HepG2 (cell line): ENCODE measurements at regions not wholly inside any gene's neighbourhood (a gene's known extent, or its start where the extent isn't known, plus 50 kb on each side); places are given as distances from the start of the nearest gene placed in this dataset.

Experiments used
- ATAC-seq: fragments of 200-7000 bp; cut with Tn5 transposase; 3 replicates; pipeline ENCODE4 v1.9.1; 2020; ENCODE audit warnings: mild to moderate bottlenecking, moderate library complexity
- BruUV-seq: library from RNA; stranded (reverse); fragments of 400-500 nt; replicated peaks from 2 replicates; lab custom pipeline; 2021; lab: Mats Ljungman, UMichigan
- CTCF ChIA-PET: fragments of 300-600 bp; formaldehyde crosslinking; extraction: SDS; loops from one replicate; lab custom pipeline; 2021; ENCODE audit warnings: low total read pairs, inconsistent platforms, low intra/inter-chr PET ratio; lab: Yijun Ruan, JAX
- POLR2A ChIA-PET: fragments of 350-600 bp; sonication (Branson Sonifier 250); formaldehyde crosslinking; loops from one replicate; lab custom pipeline; 2020; ENCODE audit warnings: antibody characterized with exemption, inconsistent platforms; lab: Yijun Ruan, JAX
- DNase-seq: peaks from one replicate; pipeline ENCODE4 v3.0.0-alpha.2; 2015; ENCODE audit warnings: low spot score
- FAIRE-seq: peaks from 3 replicates; lab custom pipeline; 2011; peaks lifted over from hg19 to GRCh38; lab: Jason Lieb, UNC
- H2AFZ ChIP-seq: one replicate; pipeline ENCODE4 v1.6.1; 2011; ENCODE audit warnings: low read length, inconsistent platforms
- H3K27ac ChIP-seq: fragments of 300-600 bp; 3 replicates; pipeline ENCODE4 v1.8.0; 2011; ENCODE audit warnings: mixed run types, mild to moderate bottlenecking, mixed read lengths, low read length, inconsistent platforms; ENCODE audit not compliant: insufficient read depth; ENCODE audit errors: extremely low read length
- H3K27me3 ChIP-seq, 2 experiments: fragments of 200-600 bp in 1 of 2; 2 replicates in 1 of 2; 3 replicates in 1 of 2; pipeline versions ENCODE4 v1.6.0 to v1.8.0; 2011; ENCODE audit warnings: low read length in 2 of 2, mild to moderate bottlenecking in 2 of 2, moderate library complexity in 2 of 2, inconsistent platforms in 1 of 2; ENCODE audit not compliant: insufficient read depth in 2 of 2, control insufficient read depth in 1 of 2
- H3K36me3 ChIP-seq, 2 experiments: fragments of 200-600 bp in 1 of 2; replicated peaks in 1 of 2; 2 replicates in 1 of 2; 3 replicates in 1 of 2; pipeline versions ENCODE4 v1.5.1 to v1.8.0; 2011; ENCODE audit warnings: low read length in 2 of 2, inconsistent platforms in 1 of 2; ENCODE audit not compliant: insufficient read depth in 2 of 2, control insufficient read depth in 1 of 2
- H3K4me1 ChIP-seq: 2 replicates; pipeline ENCODE4 v1.5.1; 2012; ENCODE audit warnings: low read length, inconsistent platforms; ENCODE audit not compliant: insufficient read depth
- H3K4me2 ChIP-seq: 2 replicates; pipeline ENCODE4 v1.6.0; 2011; ENCODE audit warnings: low read depth, low read length, inconsistent platforms
- H3K4me3 ChIP-seq, 3 experiments: fragments of 200-600 bp in 1 of 3; sonication (generic), shearing (Covaris generic) in 1 of 3; replicated peaks in 1 of 3; 2 replicates each; pipeline ENCODE4 v1.5.1; 2011 to 2016; ENCODE audit warnings: low read length in 3 of 3, inconsistent platforms in 2 of 3, low read depth in 2 of 3, mild to moderate bottlenecking in 2 of 3, control low read depth in 1 of 3, mixed read lengths in 1 of 3; ENCODE audit not compliant: insufficient read depth in 1 of 3
- H3K79me2 ChIP-seq: one replicate; pipeline ENCODE4 v1.6.1; 2011; ENCODE audit warnings: low read length, inconsistent platforms; ENCODE audit not compliant: insufficient read depth
- H3K9ac ChIP-seq: 2 replicates; pipeline ENCODE4 v1.6.0; 2011; ENCODE audit warnings: mild to moderate bottlenecking, low read depth, low read length, inconsistent platforms; ENCODE audit not compliant: insufficient read depth
- H3K9me3 ChIP-seq: 2 replicates; pipeline ENCODE4 v1.5.1; 2012; ENCODE audit warnings: mild to moderate bottlenecking, low read length
- H4K20me1 ChIP-seq: 2 replicates; pipeline ENCODE4 v1.6.0; 2011; ENCODE audit warnings: inconsistent platforms, mild to moderate bottlenecking, low read length, moderate library complexity; ENCODE audit not compliant: insufficient read depth
- CREB1 ChIP-seq, 2 experiments: fragments of 450-650 bp in 1 of 2; IDR thresholded peaks; 2 replicates each; pipeline ENCODE4 v1.6.1; 2016 to 2017; ENCODE audit warnings: control low read depth in 1 of 2, mild to moderate bottlenecking in 1 of 2, missing compliant biosample characterization in 1 of 2, missing genetic modification characterization in 1 of 2
- DBP ChIP-seq: sonication (generic); formaldehyde crosslinking; IDR thresholded peaks from 2 replicates; pipeline ENCODE4 v1.4.0; 2020; ENCODE audit warnings: missing genetic modification reagents; ENCODE audit errors: not compliant biosample characterization
- EED ChIP-seq: sonication (generic); formaldehyde crosslinking; IDR thresholded peaks from 2 replicates; pipeline ENCODE4 v1.5.0; 2020; ENCODE audit warnings: mild to moderate bottlenecking, missing genetic modification reagents
- RFX5 ChIP-seq: IDR thresholded peaks from 2 replicates; pipeline ENCODE4 v1.6.1; 2011; ENCODE audit warnings: low read depth, low read length, improper control_type of control experiment
- SETDB1 ChIP-seq: sonication (generic); formaldehyde crosslinking; IDR thresholded peaks from 2 replicates; pipeline ENCODE4 v1.5.1; 2020; ENCODE audit warnings: missing genetic modification reagents, mild to moderate bottlenecking, borderline replicate concordance
- ZFP36L1 ChIP-seq: sonication (generic); formaldehyde crosslinking; IDR thresholded peaks from 2 replicates; pipeline ENCODE4 v1.8.0; 2022; ENCODE audit warnings: mild to moderate bottlenecking, missing genetic modification reagents, moderate library complexity
- ZNF274 ChIP-seq: sonication (generic); formaldehyde crosslinking; IDR thresholded peaks from 2 replicates; pipeline ENCODE4 v1.5.1; 2020; ENCODE audit warnings: mild to moderate bottlenecking, missing genetic modification reagents
- ZNF605 ChIP-seq: sonication (generic); formaldehyde crosslinking; IDR thresholded peaks from 2 replicates; pipeline ENCODE4 v1.8.0; 2022; ENCODE audit warnings: mild to moderate bottlenecking, missing genetic modification reagents
- ZNF619 ChIP-seq: sonication (generic); formaldehyde crosslinking; IDR thresholded peaks from 2 replicates; pipeline ENCODE4 v1.4.0; 2020; ENCODE audit warnings: mild to moderate bottlenecking, missing genetic modification reagents
- ZZZ3 ChIP-seq: sonication (generic); formaldehyde crosslinking; IDR thresholded peaks from 2 replicates; pipeline ENCODE4 v1.4.0; 2020; ENCODE audit warnings: missing genetic modification reagents, mild to moderate bottlenecking, borderline replicate concordance
- WGBS: methylation state at CpG from one replicate; pipeline ENCODE4 v1.1.6; 2017; ENCODE audit warnings: low lambda C conversion rate; 5-methylcytosine and 5-hydroxymethylcytosine counted together
- in situ Hi-C: cut with HindIII; loops from 2 replicates; pipeline ENCODE4 v1.10.0; 2017; ENCODE audit warnings: low pct_unique_long_range_greater_than_20kb; ENCODE audit not compliant: extremely low pct_ligation_motif_present
- intact Hi-C: fragments of 100-400 bp; cut with micrococcal nuclease; formaldehyde crosslinking; loops from one replicate; pipeline ENCODE4 v1.10.0; 2022; ENCODE audit not compliant: unreplicated experiment

GRCh38 chr13:34747507-34747906 is 194.6 kb upstream of the NBEA start:
- Histone ChIP-seq H3K79me2 (no peaks in the 10 kb centered on the region), H3K4me3 (no peak overlapping the region), H3K27ac (no peak overlapping the region), H3K9ac (no peak overlapping the region), H2AFZ (no peak overlapping the region), H3K4me2 (no peak overlapping the region), H3K4me1 (no peaks in the 10 kb centered on the region), H3K36me3 (no peaks in the 10 kb centered on the region), H3K27me3 (peaks cover 0 to 15% of the 10 kb centered on the region in 2 experiments; a peak in 1 of 5 replicates), H4K20me1 (no peaks in the 10 kb centered on the region), H3K9me3 (no peaks in the 10 kb centered on the region)
- ATAC-seq, result no peak
- no peak for FAIRE-seq
- ChIA-PET POLR2A (no interaction called here), CTCF (no interaction called here)
- no peak for DNase-seq
- intact Hi-C loops, result no loop called here
- WGBS, result 72% methylated on average over 3 of the region's 4 CpGs
- in situ Hi-C loops, result no loop called here
- TF ChIP-seq ZFP36L1 (CRISPR knock-in tag) (no peak), DBP (no peak), ZNF274 (CRISPR knock-in tag) (no peak), RFX5 (no peak), ZNF605 (no peak), SETDB1 (CRISPR knock-in tag) (no peak)
- no TSS peak for BruUV-seq

GRCh38 chr13:34748073-34748472 is 194.0 kb upstream of the NBEA start:
- H3K36me3 ChIP-seq, result no peaks in the 10 kb centered on the region
- ATAC-seq (no peak), FAIRE-seq (no peak)
- H3K4me1 ChIP-seq, result no peaks in the 10 kb centered on the region
- CTCF ChIA-PET, result no interaction called here
- no peaks in the 10 kb centered on the region for H3K9me3 ChIP-seq
- H4K20me1 ChIP-seq, result no peaks in the 10 kb centered on the region
- intact Hi-C loops, result no loop called here
- H3K4me3 ChIP-seq, result no peak overlapping the region
- TF ChIP-seq CREB1 (IDR thresholded peaks at IDR 0.05) (peak; percentile 23; the same call in 1 of the 2 replicates), CREB1 (CRISPR knock-in tag; IDR thresholded peaks at IDR 0.05) (no peak), EED (no peak), ZNF619 (CRISPR knock-in tag) (no peak), ZZZ3 (no peak)
- TF ChIP-seq, all 625 proteins: peak for 1
- BruUV-seq, result no TSS peak
- no peak overlapping the region for H3K9ac ChIP-seq
- in situ Hi-C loops, result no loop called here
- no peaks in the 10 kb centered on the region for H3K79me2 ChIP-seq
- no peak for DNase-seq
- no peak overlapping the region for H2AFZ ChIP-seq
- POLR2A ChIA-PET, result no interaction called here
- 3% methylated on average over 5 of the region's 5 CpGs for WGBS
- H3K27ac ChIP-seq, result no peak overlapping the region
- no peak overlapping the region for H3K4me2 ChIP-seq
- H3K27me3 ChIP-seq, result peaks cover 0 to 15% of the 10 kb centered on the region in 2 experiments; a peak in 1 of 5 replicates
